Osteoblast (primary cell): ENCODE measurements at regions not wholly inside any gene's neighbourhood (a gene's known extent, or its start where the extent isn't known, plus 50 kb on each side); places are given as distances from the start of the nearest gene placed in this dataset.

ENCODE experiments used
- DNase-seq: peaks from one replicate; pipeline ENCODE4 v3.0.0; 2011; ENCODE audit warnings: low spot score, mixed read lengths; ENCODE audit not compliant: insufficient read length; ENCODE audit errors: missing footprints
- H2AFZ ChIP-seq: 2 replicates; pipeline ENCODE4 v1.6.0; 2011; ENCODE audit warnings: mild to moderate bottlenecking, low read length
- H3K27ac ChIP-seq: 2 replicates; pipeline ENCODE4 v1.5.1; 2011; ENCODE audit warnings: mild to moderate bottlenecking, low read depth, low read length, moderate library complexity
- H3K27me3 ChIP-seq: 2 replicates; pipeline ENCODE4 v1.6.0; 2012; ENCODE audit warnings: mild to moderate bottlenecking, control low read depth, inconsistent platforms, low read length, moderate library complexity; ENCODE audit not compliant: insufficient read depth
- H3K36me3 ChIP-seq: 2 replicates; pipeline ENCODE4 v1.5.1; 2011; ENCODE audit warnings: mild to moderate bottlenecking, low read length, control low read depth, moderate library complexity; ENCODE audit not compliant: insufficient read depth
- H3K4me1 ChIP-seq: 2 replicates; pipeline ENCODE4 v1.5.1; 2011; ENCODE audit warnings: mild to moderate bottlenecking, low read length, control low read depth, moderate library complexity; ENCODE audit not compliant: insufficient read depth
- H3K4me2 ChIP-seq: 2 replicates; pipeline ENCODE4 v1.6.0; 2011; ENCODE audit warnings: mild to moderate bottlenecking, low read length; ENCODE audit not compliant: insufficient read depth
- H3K4me3 ChIP-seq: fragments of 200-600 bp; sonication (generic); 3 replicates; pipeline ENCODE4 v1.5.1; 2012; ENCODE audit warnings: mild to moderate bottlenecking, low read length, inconsistent platforms; ENCODE audit not compliant: insufficient read depth
- H3K79me2 ChIP-seq: 2 replicates; pipeline ENCODE4 v1.6.0; 2012; ENCODE audit warnings: mild to moderate bottlenecking, low read length, control low read depth, inconsistent platforms; ENCODE audit not compliant: insufficient read depth
- H3K9me3 ChIP-seq: 2 replicates; pipeline ENCODE4 v1.5.1; 2011; ENCODE audit warnings: low read depth, low read length, control low read depth
- H4K20me1 ChIP-seq: 2 replicates; pipeline ENCODE4 v1.6.0; 2012; ENCODE audit warnings: mild to moderate bottlenecking, low read length, control low read depth; ENCODE audit not compliant: insufficient read depth
- TF ChIP-seq, protein P1 (sequence below): IDR thresholded peaks from 2 replicates; pipeline ENCODE4 v1.5.1; 2011; ENCODE audit warnings: mild to moderate bottlenecking, low read depth, low read length, moderate library complexity; ENCODE audit errors: extremely low read depth

DNA sequence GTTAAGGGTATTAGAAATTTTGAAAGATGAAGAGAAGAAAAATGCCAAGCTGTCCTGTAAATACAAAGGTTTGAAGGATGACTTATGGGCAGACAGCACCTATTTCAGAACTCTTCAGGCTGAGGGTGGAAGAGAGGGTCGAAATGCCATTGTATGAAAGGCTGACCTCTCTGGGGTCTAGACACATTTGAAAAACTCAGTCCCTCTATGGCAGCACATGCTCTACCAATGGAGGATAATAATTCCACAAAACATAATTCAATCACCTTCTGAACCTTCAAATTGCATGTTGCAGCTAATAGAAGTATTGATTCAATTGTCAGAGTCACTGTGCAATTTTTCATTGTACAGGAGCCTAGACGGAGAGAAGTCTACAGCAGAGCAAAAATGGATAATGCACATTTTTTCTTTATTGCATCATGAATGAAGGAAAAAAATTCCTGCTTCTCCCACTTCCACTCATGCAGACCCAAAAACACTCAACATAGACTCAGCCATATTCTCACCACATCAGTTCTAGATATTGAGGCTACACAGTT is 569.1 kb downstream of the TBL1XR1 start:
- DNase-seq = no peak
- H3K27ac ChIP-seq = no peak overlapping the region
- H3K4me3 ChIP-seq = no peak overlapping the region
- TF ChIP-seq, protein P1, sequence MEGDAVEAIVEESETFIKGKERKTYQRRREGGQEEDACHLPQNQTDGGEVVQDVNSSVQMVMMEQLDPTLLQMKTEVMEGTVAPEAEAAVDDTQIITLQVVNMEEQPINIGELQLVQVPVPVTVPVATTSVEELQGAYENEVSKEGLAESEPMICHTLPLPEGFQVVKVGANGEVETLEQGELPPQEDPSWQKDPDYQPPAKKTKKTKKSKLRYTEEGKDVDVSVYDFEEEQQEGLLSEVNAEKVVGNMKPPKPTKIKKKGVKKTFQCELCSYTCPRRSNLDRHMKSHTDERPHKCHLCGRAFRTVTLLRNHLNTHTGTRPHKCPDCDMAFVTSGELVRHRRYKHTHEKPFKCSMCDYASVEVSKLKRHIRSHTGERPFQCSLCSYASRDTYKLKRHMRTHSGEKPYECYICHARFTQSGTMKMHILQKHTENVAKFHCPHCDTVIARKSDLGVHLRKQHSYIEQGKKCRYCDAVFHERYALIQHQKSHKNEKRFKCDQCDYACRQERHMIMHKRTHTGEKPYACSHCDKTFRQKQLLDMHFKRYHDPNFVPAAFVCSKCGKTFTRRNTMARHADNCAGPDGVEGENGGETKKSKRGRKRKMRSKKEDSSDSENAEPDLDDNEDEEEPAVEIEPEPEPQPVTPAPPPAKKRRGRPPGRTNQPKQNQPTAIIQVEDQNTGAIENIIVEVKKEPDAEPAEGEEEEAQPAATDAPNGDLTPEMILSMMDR = no peak
- H3K27me3 ChIP-seq = no peaks in the 10 kb centered on the region
- no peak overlapping the region for H2AFZ ChIP-seq
- no peaks in the 10 kb centered on the region for H3K79me2 ChIP-seq
- no peaks in the 10 kb centered on the region for H3K9me3 ChIP-seq
- H4K20me1 ChIP-seq = no peaks in the 10 kb centered on the region
- no peaks in the 10 kb centered on the region for H3K36me3 ChIP-seq
- H3K4me2 ChIP-seq = no peak overlapping the region
- no peaks in the 10 kb centered on the region for H3K4me1 ChIP-seq

DNA sequence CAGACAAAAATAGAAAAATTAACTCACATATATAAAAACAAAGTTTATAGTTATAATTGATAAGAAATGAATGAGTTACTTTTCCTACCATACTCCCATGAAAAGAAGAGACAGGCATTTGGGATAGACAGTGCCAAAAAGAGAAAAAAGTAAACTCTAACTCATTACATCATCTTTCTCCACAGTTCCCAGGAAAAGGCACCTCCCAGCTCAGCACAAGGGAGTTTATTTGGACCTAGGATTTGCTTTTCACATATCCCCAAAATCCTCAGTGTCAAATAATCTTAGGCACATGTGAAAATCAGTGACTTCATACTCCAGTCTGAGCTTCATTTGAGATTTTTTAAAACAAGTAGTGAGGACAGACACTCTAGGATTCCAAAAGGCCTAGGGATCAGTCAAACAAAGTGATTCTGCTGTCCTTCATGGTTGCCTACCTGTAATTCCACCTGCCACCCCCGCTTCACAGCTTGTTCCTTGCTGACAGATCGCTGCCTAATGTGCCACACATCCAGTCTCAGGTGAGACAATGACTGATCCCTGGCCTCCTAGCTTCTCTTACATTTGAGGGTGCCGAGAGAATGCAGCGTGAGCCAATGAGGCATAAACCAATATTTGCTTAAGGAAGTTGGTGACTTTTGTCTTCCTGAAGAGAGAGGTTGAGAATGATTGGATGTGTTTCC is 573.7 kb downstream of the TBL1XR1 start:
- no peaks in the 10 kb centered on the region for H3K9me3 ChIP-seq
- H3K27me3 ChIP-seq = no peaks in the 10 kb centered on the region
- no peaks in the 10 kb centered on the region for H3K79me2 ChIP-seq
- no peaks in the 10 kb centered on the region for H3K4me1 ChIP-seq
- no peak overlapping the region for H2AFZ ChIP-seq
- no peaks in the 10 kb centered on the region for H3K36me3 ChIP-seq
- no peak overlapping the region for H3K4me2 ChIP-seq
- no peak for DNase-seq
- H4K20me1 ChIP-seq = no peaks in the 10 kb centered on the region
- TF ChIP-seq, protein P1 = no peak
- no peak overlapping the region for H3K4me3 ChIP-seq
- no peak overlapping the region for H3K27ac ChIP-seq

DNA sequence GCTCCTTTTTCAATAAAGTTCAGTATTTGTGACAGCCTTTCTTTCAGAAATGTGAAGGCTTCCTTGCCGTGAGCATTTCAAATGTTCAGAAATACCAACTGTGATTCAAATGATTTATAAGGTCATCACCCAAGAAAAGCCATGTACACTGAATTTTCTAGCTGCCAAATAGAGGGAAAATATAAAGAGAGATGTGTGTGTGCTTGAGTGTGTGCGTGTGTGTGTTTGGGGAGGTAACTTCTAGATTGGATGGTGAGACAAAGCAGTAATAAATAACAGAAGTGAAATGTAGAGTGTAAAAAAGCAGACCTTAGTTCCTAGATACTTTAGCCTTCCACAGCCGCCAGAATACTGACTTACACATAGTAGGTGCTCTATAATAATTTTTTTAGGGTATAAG is 577.4 kb downstream of the TBL1XR1 start:
- no peaks in the 10 kb centered on the region for H3K4me1 ChIP-seq
- H3K9me3 ChIP-seq = no peaks in the 10 kb centered on the region
- H3K79me2 ChIP-seq = no peaks in the 10 kb centered on the region
- H3K36me3 ChIP-seq = no peaks in the 10 kb centered on the region
- no peaks in the 10 kb centered on the region for H4K20me1 ChIP-seq
- H3K27me3 ChIP-seq = no peaks in the 10 kb centered on the region
- H2AFZ ChIP-seq = no peak overlapping the region
- TF ChIP-seq, protein P1 = no peak
- no peak overlapping the region for H3K27ac ChIP-seq
- H3K4me3 ChIP-seq = no peak overlapping the region
- H3K4me2 ChIP-seq = no peak overlapping the region
- DNase-seq = no peak

DNA sequence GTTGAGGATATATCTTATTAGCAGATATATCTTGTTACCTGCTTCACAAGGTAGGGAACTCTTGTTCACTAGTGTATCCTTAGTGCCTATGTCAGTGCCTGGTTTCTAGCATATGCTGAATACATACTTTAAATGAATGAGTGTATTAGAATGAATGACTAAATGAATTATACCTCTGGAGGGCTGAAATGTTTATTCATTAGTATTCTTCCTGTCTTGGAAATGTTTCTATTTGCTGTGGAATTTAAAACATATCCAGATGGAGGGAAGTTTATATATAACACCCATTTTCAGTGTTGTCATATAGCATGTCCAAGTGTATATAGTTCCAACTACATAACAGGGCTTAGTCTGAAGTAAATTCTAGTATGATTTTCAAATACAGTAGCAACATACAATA is 581.5 kb downstream of the TBL1XR1 start:
- Histone ChIP-seq H3K4me2 (no peak overlapping the region), H2AFZ (no peak overlapping the region), H3K79me2 (no peaks in the 10 kb centered on the region), H4K20me1 (no peaks in the 10 kb centered on the region), H3K4me3 (no peak overlapping the region), H3K4me1 (no peaks in the 10 kb centered on the region), H3K27ac (no peak overlapping the region), H3K9me3 (no peaks in the 10 kb centered on the region), H3K36me3 (no peaks in the 10 kb centered on the region), H3K27me3 (no peaks in the 10 kb centered on the region)
- TF ChIP-seq, protein P1 = no peak
- no peak for DNase-seq
